IMR-90 (cell line): ENCODE measurements at regions not wholly inside any gene's neighbourhood (a gene's known extent, or its start where the extent isn't known, plus 50 kb on each side); places are given as distances from the start of the nearest gene placed in this dataset.

Experiments
- ATAC-seq: fragments of 200-7000 bp; cut with Tn5 transposase; 2 replicates; pipeline ENCODE4 v1.9.1; 2020; ENCODE audit warnings: low read depth, mild to moderate bottlenecking, moderate library complexity
- BruUV-seq: library from RNA; stranded (reverse); fragments of 400-500 nt; replicated peaks from 2 replicates; lab custom pipeline; 2021; lab: Mats Ljungman, UMichigan
- CTCF ChIA-PET: fragments of 300-600 bp; formaldehyde crosslinking; extraction: SDS; loops from one replicate; lab custom pipeline; 2021; ENCODE audit warnings: antibody characterized with exemption; lab: Yijun Ruan, JAX
- POLR2A ChIA-PET: fragments of 300-600 bp; sonication (Branson Sonifier 250); formaldehyde crosslinking; loops from one replicate; lab custom pipeline; 2022; ENCODE audit warnings: antibody characterized with exemption; ENCODE audit not compliant: unreplicated experiment; lab: Charles Lee
- DNase-seq: peaks from one replicate; pipeline ENCODE4 v3.0.0; 2013
- H2AFZ ChIP-seq: replicated peaks from 2 replicates; pipeline ENCODE3; 2013; ENCODE audit warnings: low read length, mild to moderate bottlenecking; ENCODE audit not compliant: poor library complexity
- H2AK5ac ChIP-seq: 2 replicates; pipeline ENCODE4 v1.6.1; 2013; ENCODE audit warnings: low read depth, low read length, inconsistent platforms
- H2AK9ac ChIP-seq: replicated peaks from 2 replicates; pipeline ENCODE3; 2013; ENCODE audit warnings: mild to moderate bottlenecking, low read depth, low read length, moderate library complexity; ENCODE audit not compliant: poor library complexity
- H2BK120ac ChIP-seq: 2 replicates; pipeline ENCODE4 v1.6.1; 2013; ENCODE audit warnings: low read depth, low read length, inconsistent platforms
- H2BK15ac ChIP-seq: 3 replicates; pipeline ENCODE4 v1.6.1; 2013; ENCODE audit warnings: low read depth, low read length, inconsistent platforms
- H2BK20ac ChIP-seq: 2 replicates; pipeline ENCODE4 v1.6.1; 2013; ENCODE audit warnings: low read depth, mild to moderate bottlenecking, inconsistent platforms, low read length, moderate library complexity
- H2BK5ac ChIP-seq: 2 replicates; pipeline ENCODE4 v1.6.1; 2013; ENCODE audit warnings: mild to moderate bottlenecking, low read depth, low read length, inconsistent platforms; ENCODE audit not compliant: poor library complexity, severe bottlenecking
- H3K14ac ChIP-seq: replicated peaks from 2 replicates; pipeline ENCODE4 v1.6.1; 2013; ENCODE audit warnings: low read depth, low read length, inconsistent platforms
- H3K18ac ChIP-seq: 2 replicates; pipeline ENCODE4 v1.6.1; 2013; ENCODE audit warnings: low read depth, low read length, control low read depth
- H3K23ac ChIP-seq: 2 replicates; pipeline ENCODE4 v1.6.1; 2013; ENCODE audit warnings: low read depth, low read length, inconsistent platforms
- H3K27ac ChIP-seq: 2 replicates; pipeline ENCODE4 v1.5.1; 2013; ENCODE audit warnings: mild to moderate bottlenecking, control low read depth, low read length; ENCODE audit not compliant: insufficient read depth
- H3K27me3 ChIP-seq: 2 replicates; pipeline ENCODE4 v1.6.1; 2013; ENCODE audit warnings: low read length; ENCODE audit not compliant: control insufficient read depth, insufficient read depth
- H3K36me3 ChIP-seq: 2 replicates; pipeline ENCODE4 v1.6.1; 2013; ENCODE audit warnings: low read length, mixed read lengths; ENCODE audit not compliant: control insufficient read depth, insufficient read depth
- H3K4ac ChIP-seq: 2 replicates; pipeline ENCODE4 v1.6.1; 2013; ENCODE audit warnings: low read depth, low read length, inconsistent platforms
- H3K4me1 ChIP-seq: 2 replicates; pipeline ENCODE4 v1.6.1; 2013; ENCODE audit warnings: low read length, mixed read lengths; ENCODE audit not compliant: control insufficient read depth, insufficient read depth
- H3K4me2 ChIP-seq: 2 replicates; pipeline ENCODE4 v1.6.1; 2013; ENCODE audit warnings: low read depth, mild to moderate bottlenecking, control low read depth, low read length, moderate library complexity
- H3K4me3 ChIP-seq: 2 replicates; pipeline ENCODE4 v1.5.1; 2013; ENCODE audit warnings: low read depth, mild to moderate bottlenecking, control low read depth, low read length, moderate library complexity; ENCODE audit not compliant: insufficient read depth
- H3K56ac ChIP-seq: 2 replicates; pipeline ENCODE4 v1.6.1; 2013; ENCODE audit warnings: low read length, inconsistent platforms; ENCODE audit not compliant: insufficient read depth; ENCODE audit errors: extremely low read depth
- H3K79me1 ChIP-seq, 2 experiments: 2 replicates each; pipeline ENCODE4 v1.6.1; 2013; ENCODE audit warnings: low read length in 2 of 2, inconsistent platforms in 1 of 2, low read depth in 1 of 2
- H3K9ac ChIP-seq: 2 replicates; pipeline ENCODE4 v1.6.1; 2013; ENCODE audit warnings: low read depth, low read length, control low read depth
- H3K9me1 ChIP-seq: 2 replicates; pipeline ENCODE4 v1.6.1; 2013; ENCODE audit warnings: low read length, inconsistent platforms; ENCODE audit not compliant: insufficient read depth
- H3K9me3 ChIP-seq: 2 replicates; pipeline ENCODE4 v1.6.1; 2013; ENCODE audit warnings: low read length; ENCODE audit not compliant: control insufficient read depth, insufficient read depth
- H4K20me1 ChIP-seq: 2 replicates; pipeline ENCODE4 v1.6.1; 2013; ENCODE audit warnings: low read length, inconsistent platforms; ENCODE audit not compliant: insufficient read depth
- H4K5ac ChIP-seq: 2 replicates; pipeline ENCODE4 v1.6.1; 2013; ENCODE audit warnings: mild to moderate bottlenecking, low read depth, low read length, control low read depth
- H4K8ac ChIP-seq, 2 experiments: 2 replicates each; pipeline ENCODE4 v1.6.1; 2013; ENCODE audit warnings: low read depth in 2 of 2, low read length in 2 of 2, control low read depth in 1 of 2, inconsistent platforms in 1 of 2
- H4K91ac ChIP-seq: 2 replicates; pipeline ENCODE4 v1.6.1; 2013; ENCODE audit warnings: low read depth, low read length, inconsistent platforms; ENCODE audit not compliant: insufficient read depth
- BHLHE40 ChIP-seq: fragments of 150-350 bp; IDR thresholded peaks from 2 replicates; pipeline ENCODE4 v1.6.1; 2016; ENCODE audit warnings: mild to moderate bottlenecking, low read depth, low read length
- CTCF ChIP-seq: conservative IDR thresholded peaks from 2 replicates; pipeline ENCODE4 v1.5.1; 2012; ENCODE audit warnings: mild to moderate bottlenecking, low read depth, low read length, improper control_type of control experiment
- ELK1 ChIP-seq: fragments of 150-350 bp; IDR thresholded peaks from 2 replicates; pipeline ENCODE4 v1.6.1; 2016; ENCODE audit warnings: low read depth, mild to moderate bottlenecking, low read length, moderate library complexity, borderline replicate concordance
- FOS ChIP-seq: fragments of 150-350 bp; IDR thresholded peaks from 2 replicates; pipeline ENCODE4 v1.6.1; 2016; ENCODE audit warnings: low read depth, low read length
- MAFK ChIP-seq: IDR thresholded peaks from 2 replicates; pipeline ENCODE4 v1.6.1; 2012; ENCODE audit warnings: low read depth, low read length, improper control_type of control experiment
- MAZ ChIP-seq: IDR thresholded peaks from 2 replicates; pipeline ENCODE4 v1.6.1; 2012; ENCODE audit warnings: low read depth, mild to moderate bottlenecking, low read length, improper control_type of control experiment, moderate library complexity, borderline replicate concordance
- MXI1 ChIP-seq: IDR thresholded peaks from 2 replicates; pipeline ENCODE4 v1.6.1; 2012; ENCODE audit warnings: low read depth, mild to moderate bottlenecking, low read length, moderate library complexity, borderline replicate concordance
- POLR2A ChIP-seq: IDR thresholded peaks from 2 replicates; pipeline ENCODE4 v1.6.1; 2012; ENCODE audit warnings: mild to moderate bottlenecking, low read depth, low read length
- RAD21 ChIP-seq: IDR thresholded peaks from 2 replicates; pipeline ENCODE4 v1.6.1; 2012; ENCODE audit warnings: low read length, improper control_type of control experiment
- RCOR1 ChIP-seq: IDR thresholded peaks from 2 replicates; pipeline ENCODE4 v1.6.1; 2012; ENCODE audit warnings: mild to moderate bottlenecking, low read length, improper control_type of control experiment; ENCODE audit not compliant: insufficient replicate concordance
- RFX5 ChIP-seq: IDR thresholded peaks from 2 replicates; pipeline ENCODE4 v1.8.0; 2012; ENCODE audit warnings: low read depth, mild to moderate bottlenecking, low read length, moderate library complexity
- SMC3 ChIP-seq: fragments of 150-350 bp; IDR thresholded peaks from 2 replicates; pipeline ENCODE4 v1.6.1; 2016; ENCODE audit warnings: low read depth, mild to moderate bottlenecking, antibody characterized with exemption, low read length, moderate library complexity
- USF2 ChIP-seq: fragments of 150-350 bp; IDR thresholded peaks from 2 replicates; pipeline ENCODE4 v1.6.1; 2017; ENCODE audit warnings: mild to moderate bottlenecking, antibody characterized with exemption, low read length, low read depth
- WGBS, 2 experiments: methylation state at CpG; one replicate each; pipeline versions ENCODE4 v1.1.5 to v1.1.7; 2013; ENCODE audit warnings: missing lambda C conversion rate in 2 of 2; ENCODE audit not compliant: insufficient read length in 1 of 2; ENCODE audit errors: extremely low coverage in 2 of 2; 5-methylcytosine and 5-hydroxymethylcytosine counted together
- dilution Hi-C: fragments of 300-500 bp; cut with HindIII; formaldehyde crosslinking; loops from one replicate; pipeline ENCODE4 v1.14.3; 2018; ENCODE audit warnings: low sequenced_read_pairs; ENCODE audit not compliant: unreplicated experiment
- in situ Hi-C: fragments of 300-500 bp; cut with MboI; formaldehyde crosslinking; loops from 3 replicates; pipeline ENCODE4 v1.14.3; 2019; ENCODE audit warnings: low sequenced_read_pairs, inconsistent platforms, mixed read lengths
- intact Hi-C: fragments of 100-400 bp; cut with micrococcal nuclease; formaldehyde crosslinking; loops from 2 replicates; pipeline ENCODE4 v1.10.0; 2022

- CTCF ChIA-PET = no interaction called here
- Histone ChIP-seq H3K4me3 (no peak overlapping the region), H3K36me3 (no peaks in the 10 kb centered on the region), H3K4ac (no peak overlapping the region), H3K9me1 (0 out of 2 replicates have a peak, but pooled peaks cover 2% of the 10 kb centered on the region), H3K9me3 (no peaks in the 10 kb centered on the region), H3K4me1 (no peaks in the 10 kb centered on the region), H4K5ac (no peak overlapping the region), H3K23ac (no peak overlapping the region), H4K8ac (no peak overlapping the region), H3K14ac (no peak overlapping the region), H3K18ac (no peak overlapping the region), H2BK120ac (no peak overlapping the region), H2BK15ac (no peak overlapping the region), H3K27me3 (peaks cover 2% of the 10 kb centered on the region), H2BK5ac (no peak overlapping the region), H2AFZ (no peak overlapping the region), H3K79me1 (no peaks in the 10 kb centered on the region), H2AK5ac (no peak overlapping the region), H3K9ac (no peak overlapping the region), H2AK9ac (no peak overlapping the region), H3K4me2 (no peak overlapping the region), H2BK20ac (no peak overlapping the region), H4K20me1 (no peaks in the 10 kb centered on the region), H4K91ac (no peak overlapping the region), H3K27ac (no peak overlapping the region), H3K56ac (no peak overlapping the region)
- dilution Hi-C loops (no loop called here), intact Hi-C loops (no loop called here), in situ Hi-C loops (no loop called here)
- TF ChIP-seq ELK1 (no peak), POLR2A (no peak), USF2 (no peak), RCOR1 (no peak), MAFK (no peak), MXI1 (no peak), MAZ (no peak), CTCF (no peak), BHLHE40 (no peak), RAD21 (no peak), FOS (no peak), SMC3 (no peak), RFX5 (no peak)
- DNase-seq (no peak), ATAC-seq (no peak)
- POLR2A ChIA-PET = no interaction called here
- 67% methylated on average over 1 of the region's 3 CpGs; no CpG with 5 or more reads in 1 of the 2 experiments for WGBS, 2 experiments
- no TSS peak for BruUV-seq
These were observed 64.0 kb upstream of the ANKRD1 start for GRCh38 chr10:90984898-90985297.
